HEK293 (cell line): ENCODE measurements at regions not wholly inside any gene's neighbourhood (a gene's known extent, or its start where the extent isn't known, plus 50 kb on each side); places are given as distances from the start of the nearest gene placed in this dataset.

Experiments used
- CTCF ChIA-PET: fragments of 350-600 bp; formaldehyde crosslinking; extraction: SDS; loops from one replicate; lab custom pipeline; 2021; ENCODE audit warnings: antibody characterized with exemption; lab: Yijun Ruan, JAX
- POLR2A ChIA-PET: fragments of 300-600 bp; formaldehyde crosslinking; extraction: SDS; loops from one replicate; lab custom pipeline; 2020; ENCODE audit warnings: antibody characterized with exemption, inconsistent platforms; lab: Yijun Ruan, JAX
- H3K27ac ChIP-seq: fragments of 200-500 bp; sonication (Bioruptor generic); 2 replicates; pipeline ENCODE4 v1.5.1; 2014; ENCODE audit warnings: low read depth, low read length, control low read depth, inconsistent platforms; ENCODE audit errors: extremely low read depth
- H3K36me3 ChIP-seq, 2 experiments: fragments of 200-500 bp in 1 of 2; sonication (Bioruptor generic) in 1 of 2; 1 replicate in 1 of 2; 2 replicates in 1 of 2; pipeline ENCODE4 v1.5.1; 2014 to 2017; ENCODE audit warnings: inconsistent platforms in 2 of 2, low read length in 2 of 2; ENCODE audit not compliant: control insufficient read depth in 2 of 2, insufficient read depth in 1 of 2
- H3K4me1 ChIP-seq: fragments of 200-500 bp; sonication (Bioruptor generic); 2 replicates; pipeline ENCODE4 v1.5.1; 2014; ENCODE audit warnings: mild to moderate bottlenecking, low read length, inconsistent platforms; ENCODE audit not compliant: control insufficient read depth, insufficient read depth
- H3K4me3 ChIP-seq: 2 replicates; pipeline ENCODE4 v1.5.1; 2011; ENCODE audit warnings: low read depth, mild to moderate bottlenecking, control low read depth, low read length, moderate library complexity
- H3K9me3 ChIP-seq: fragments of 200-500 bp; sonication (Bioruptor generic); 2 replicates; pipeline ENCODE4 v1.5.1; 2014; ENCODE audit warnings: low read depth, low read length, inconsistent platforms; ENCODE audit not compliant: control insufficient read depth, insufficient read depth
- INSM2 ChIP-seq: fragments of 450-650 bp; formaldehyde crosslinking; IDR thresholded peaks from 2 replicates; pipeline ENCODE4 v1.5.1; 2016; ENCODE audit warnings: missing biosample characterization, missing genetic modification characterization
- KLF17 ChIP-seq: fragments of 450-650 bp; formaldehyde crosslinking; IDR thresholded peaks from 2 replicates; pipeline ENCODE4 v1.5.1; 2016; ENCODE audit warnings: missing biosample characterization, missing genetic modification characterization
- MEIS1 ChIP-seq: sonication (generic); formaldehyde crosslinking; IDR thresholded peaks from 2 replicates; pipeline ENCODE4 v1.8.1; 2022; ENCODE audit warnings: missing genetic modification reagents, mild to moderate bottlenecking, borderline replicate concordance
- OVOL3 ChIP-seq: fragments of 450-650 bp; formaldehyde crosslinking; IDR thresholded peaks from 2 replicates; pipeline ENCODE4 v1.5.1; 2016; ENCODE audit warnings: missing biosample characterization, missing genetic modification characterization
- PRDM10 ChIP-seq: fragments of 450-650 bp; formaldehyde crosslinking; IDR thresholded peaks from 2 replicates; pipeline ENCODE4 v1.5.1; 2016; ENCODE audit warnings: missing biosample characterization, missing genetic modification characterization
- SP3 ChIP-seq: fragments of 450-650 bp; formaldehyde crosslinking; IDR thresholded peaks from 2 replicates; pipeline ENCODE4 v1.5.1; 2016; ENCODE audit warnings: missing biosample characterization, missing genetic modification characterization
- ZBTB44 ChIP-seq: fragments of 450-650 bp; IDR thresholded peaks from 2 replicates; pipeline ENCODE4 v1.5.1; 2018; ENCODE audit warnings: missing biosample characterization, mild to moderate bottlenecking, missing genetic modification characterization
- ZBTB6 ChIP-seq: fragments of 450-650 bp; formaldehyde crosslinking; IDR thresholded peaks from 2 replicates; pipeline ENCODE4 v1.5.1; 2017; ENCODE audit warnings: missing biosample characterization, missing genetic modification characterization
- ZBTB7A ChIP-seq: fragments of 450-650 bp; formaldehyde crosslinking; IDR thresholded peaks from 2 replicates; pipeline ENCODE4 v1.5.1; 2016; ENCODE audit warnings: low read depth, missing biosample characterization, missing genetic modification characterization
- ZBTB8A ChIP-seq: fragments of 450-650 bp; formaldehyde crosslinking; IDR thresholded peaks from 2 replicates; pipeline ENCODE4 v1.5.1; 2016; ENCODE audit warnings: missing biosample characterization, missing genetic modification characterization
- ZNF169 ChIP-seq: fragments of 450-650 bp; formaldehyde crosslinking; IDR thresholded peaks from 2 replicates; pipeline ENCODE4 v1.5.1; 2016; ENCODE audit warnings: missing biosample characterization, missing genetic modification characterization
- ZNF266 ChIP-seq: fragments of 450-650 bp; formaldehyde crosslinking; IDR thresholded peaks from 2 replicates; pipeline ENCODE4 v1.5.1; 2016; ENCODE audit warnings: missing biosample characterization, missing genetic modification characterization, low read depth
- ZNF366 ChIP-seq: fragments of 450-650 bp; formaldehyde crosslinking; conservative IDR thresholded peaks from 2 replicates; pipeline ENCODE4 v1.5.1; 2016; ENCODE audit warnings: missing biosample characterization, missing genetic modification characterization
- ZNF404 ChIP-seq: fragments of 450-650 bp; formaldehyde crosslinking; IDR thresholded peaks from 2 replicates; pipeline ENCODE4 v1.5.1; 2017; ENCODE audit warnings: missing biosample characterization, missing genetic modification characterization
- ZNF48 ChIP-seq: fragments of 450-650 bp; formaldehyde crosslinking; IDR thresholded peaks from 2 replicates; pipeline ENCODE4 v1.5.1; 2016; ENCODE audit warnings: missing biosample characterization, missing genetic modification characterization
- ZNF501 ChIP-seq: fragments of 450-650 bp; formaldehyde crosslinking; IDR thresholded peaks from 2 replicates; pipeline ENCODE4 v1.5.1; 2016; ENCODE audit warnings: missing biosample characterization, missing genetic modification characterization
- ZNF521 ChIP-seq: fragments of 450-650 bp; formaldehyde crosslinking; IDR thresholded peaks from 2 replicates; pipeline ENCODE4 v1.5.1; 2017; ENCODE audit warnings: missing biosample characterization, mild to moderate bottlenecking, missing genetic modification characterization
- ZNF580 ChIP-seq: fragments of 450-650 bp; formaldehyde crosslinking; IDR thresholded peaks from 2 replicates; pipeline ENCODE4 v1.5.1; 2016; ENCODE audit warnings: missing biosample characterization, missing genetic modification characterization
- ZNF585B ChIP-seq: fragments of 450-650 bp; formaldehyde crosslinking; IDR thresholded peaks from 2 replicates; pipeline ENCODE4 v1.5.1; 2016; ENCODE audit warnings: missing biosample characterization, missing genetic modification characterization
- ZNF639 ChIP-seq: fragments of 450-650 bp; formaldehyde crosslinking; IDR thresholded peaks from 2 replicates; pipeline ENCODE4 v1.5.1; 2016; ENCODE audit warnings: missing biosample characterization, missing genetic modification characterization
- ZNF843 ChIP-seq: fragments of 450-650 bp; formaldehyde crosslinking; IDR thresholded peaks from 2 replicates; pipeline ENCODE4 v1.5.1; 2016; ENCODE audit warnings: missing biosample characterization, missing genetic modification characterization
- ZSCAN30 ChIP-seq: fragments of 450-650 bp; IDR thresholded peaks from 2 replicates; pipeline ENCODE4 v1.5.1; 2018; ENCODE audit warnings: missing biosample characterization, mild to moderate bottlenecking, missing genetic modification characterization, moderate library complexity

GRCh38 chr11:116518141-116518540, 254.6 kb downstream of the BUD13 start:
- Histone ChIP-seq H3K9me3 (no peaks in the 10 kb centered on the region), H3K4me1 (no peaks in the 10 kb centered on the region), H3K36me3 (no peaks in the 10 kb centered on the region), H3K27ac (no peak overlapping the region), H3K4me3 (no peak overlapping the region)
- CTCF ChIA-PET, result no interaction called here
- TF ChIP-seq PRDM10 (no peak), SP3 (tag by site-specific recombination) (no peak), ZNF404 (no peak), ZBTB8A (no peak), ZNF580 (tag by site-specific recombination) (no peak), ZSCAN30 (tag by site-specific recombination) (no peak), ZNF48 (tag by site-specific recombination) (no peak), ZNF585B (tag by site-specific recombination) (no peak), OVOL3 (tag by site-specific recombination) (no peak), ZNF843 (tag by site-specific recombination) (no peak), ZBTB44 (tag by site-specific recombination) (no peak), ZNF639 (tag by site-specific recombination) (no peak), ZNF501 (no peak), KLF17 (tag by site-specific recombination) (no peak), ZBTB7A (tag by site-specific recombination) (no peak)
- POLR2A ChIA-PET, result no interaction called here

GRCh38 chr11:116517584-116517983, 255.2 kb downstream of the BUD13 start:
- Histone ChIP-seq H3K27ac (no peak overlapping the region), H3K4me3 (no peak overlapping the region), H3K9me3 (no peaks in the 10 kb centered on the region), H3K36me3 (no peaks in the 10 kb centered on the region), H3K4me1 (no peaks in the 10 kb centered on the region)
- POLR2A ChIA-PET, result no interaction called here
- CTCF ChIA-PET, result no interaction called here
- TF ChIP-seq ZNF169 (tag by site-specific recombination) (no peak), ZNF266 (no peak), ZNF366 (no peak), ZBTB6 (tag by site-specific recombination) (no peak), ZNF521 (tag by site-specific recombination) (no peak), MEIS1 (CRISPR knock-in tag) (no peak), INSM2 (tag by site-specific recombination) (no peak)
